Small intestine (tissue), 7 donors: ENCODE measurements at regions not wholly inside any gene's neighbourhood (a gene's known extent, or its start where the extent isn't known, plus 50 kb on each side); places are given as distances from the start of the nearest gene placed in this dataset.

Experiments used
- DNase-seq, 2 donors: peaks; one replicate each; pipeline versions ENCODE4 v3.0.0 to v3.0.0-alpha.2; 2013
- FAIRE-seq: peaks from 2 replicates; lab custom pipeline; 2012; peaks lifted over from hg19 to GRCh38; lab: Jason Lieb, UNC
- H3K27ac ChIP-seq, 3 donors: one replicate each; pipeline ENCODE4 v1.5.1; 2013; ENCODE audit warnings: low read length in 2 of 3, mild to moderate bottlenecking in 2 of 3, control low read depth in 1 of 3, inconsistent platforms in 1 of 3, low read depth in 1 of 3, moderate library complexity in 1 of 3
- H3K27me3 ChIP-seq, 3 donors: one replicate each; pipeline ENCODE4 v1.6.1; 2013; ENCODE audit warnings: low read length in 3 of 3, inconsistent platforms in 1 of 3; ENCODE audit not compliant: control insufficient read depth in 3 of 3, insufficient read depth in 3 of 3
- H3K36me3 ChIP-seq, 3 donors: one replicate each; pipeline ENCODE4 v1.6.1; 2013; ENCODE audit warnings: low read length in 3 of 3, inconsistent platforms in 1 of 3, low read depth in 1 of 3, mild to moderate bottlenecking in 1 of 3, moderate library complexity in 1 of 3; ENCODE audit not compliant: control insufficient read depth in 3 of 3, insufficient read depth in 2 of 3
- H3K4me1 ChIP-seq, 3 donors: one replicate each; pipeline ENCODE4 v1.6.1; 2013; ENCODE audit warnings: low read length in 2 of 3, inconsistent platforms in 1 of 3, low read depth in 1 of 3, mild to moderate bottlenecking in 1 of 3, moderate library complexity in 1 of 3; ENCODE audit not compliant: control insufficient read depth in 3 of 3, insufficient read depth in 2 of 3
- H3K4me3 ChIP-seq, 3 donors: one replicate each; pipeline ENCODE4 v1.5.1; 2013; ENCODE audit warnings: low read length in 3 of 3, control low read depth in 1 of 3, inconsistent platforms in 1 of 3, low read depth in 1 of 3, mild to moderate bottlenecking in 1 of 3, moderate library complexity in 1 of 3
- H3K9me3 ChIP-seq, 2 donors: one replicate each; pipeline ENCODE4 v1.6.1; 2013; ENCODE audit warnings: low read depth in 1 of 2, low read length in 1 of 2; ENCODE audit not compliant: control insufficient read depth in 2 of 2, insufficient read depth in 1 of 2
- WGBS, 3 donors: extraction: QIAGEN DNeasy Blood & Tissue Kit; methylation state at CpG; one replicate each; pipeline ENCODE4 v1.1.7; 2013; 5-methylcytosine and 5-hydroxymethylcytosine counted together
- donor health status: healthy with polysubstance abuse.
- donor health status: control.
- donor health status: control.
- donor health status: Bipolar disorder and iron deficiency.
- donor health status: healthy.

GRCh38 chr1:218743861-218744505 is 398.8 kb downstream of the TGFB2 start:
- DNase-seq (no peak), FAIRE-seq (no peak)
- peaks cover 0 to 16% of the 10 kb centered on the region in 2 donors for H3K9me3 ChIP-seq
- no peak overlapping the region for H3K4me3 ChIP-seq
- WGBS, 3 donors = 76 to 86% (median 85%) methylated on average over 4 of the region's 4 CpGs
- H3K4me1 ChIP-seq = no peaks in the 10 kb centered on the region
- no peaks in the 10 kb centered on the region for H3K36me3 ChIP-seq
- no peaks in the 10 kb centered on the region for H3K27me3 ChIP-seq
- H3K27ac ChIP-seq = no peak overlapping the region

GRCh38 chr1:218748071-218748470 is 402.9 kb downstream of the TGFB2 start:
- no peak overlapping the region for H3K4me3 ChIP-seq
- no peaks in the 10 kb centered on the region for H3K36me3 ChIP-seq
- FAIRE-seq = no peak
- no peaks in the 10 kb centered on the region for H3K27me3 ChIP-seq
- 87 to 91% (median 89%) methylated on average over 1 of the region's 1 CpG for WGBS, 3 donors
- H3K9me3 ChIP-seq = peaks cover 0 to 36% of the 10 kb centered on the region in 2 donors
- no peak for DNase-seq
- no peak overlapping the region for H3K27ac ChIP-seq
- H3K4me1 ChIP-seq = no peaks in the 10 kb centered on the region

- no peaks in the 10 kb centered on the region for H3K27me3 ChIP-seq
- WGBS, 3 donors = 90 to 95% (median 94%) methylated on average over 16 of the region's 16 CpGs
- H3K9me3 ChIP-seq = peaks cover 0 to 41% of the 10 kb centered on the region in 2 donors
- H3K27ac ChIP-seq = no peak overlapping the region
- no peak overlapping the region for H3K4me3 ChIP-seq
- H3K4me1 ChIP-seq = no peaks in the 10 kb centered on the region
- FAIRE-seq = no peak
- no peak for DNase-seq
- no peaks in the 10 kb centered on the region for H3K36me3 ChIP-seq
These were observed 405.3 kb downstream of the TGFB2 start for GRCh38 chr1:218750216-218750970.

- peaks cover 0 to 37% of the 10 kb centered on the region in 2 donors for H3K9me3 ChIP-seq
- no peaks in the 10 kb centered on the region for H3K27me3 ChIP-seq
- 85 to 91% (median 86%) methylated on average over 12 of the region's 12 CpGs for WGBS, 3 donors
- DNase-seq = no peak
- FAIRE-seq = no peak
- H3K4me1 ChIP-seq = no peaks in the 10 kb centered on the region
- H3K4me3 ChIP-seq = no peak overlapping the region
- no peaks in the 10 kb centered on the region for H3K36me3 ChIP-seq
- no peak overlapping the region for H3K27ac ChIP-seq
These were observed 406.2 kb downstream of the TGFB2 start for GRCh38 chr1:218751208-218751948.

- WGBS, 3 donors = 42 to 63% (median 55%) methylated on average over 3 of the region's 3 CpGs
- H3K4me1 ChIP-seq = no peaks in the 10 kb centered on the region
- H3K36me3 ChIP-seq = no peaks in the 10 kb centered on the region
- H3K27ac ChIP-seq = no peak overlapping the region
- DNase-seq = no peak
- no peak overlapping the region for H3K4me3 ChIP-seq
- peaks cover 0 to 37% of the 10 kb centered on the region in 2 donors for H3K9me3 ChIP-seq
- no peak for FAIRE-seq
- H3K27me3 ChIP-seq = no peaks in the 10 kb centered on the region
These were observed 407.0 kb downstream of the TGFB2 start for GRCh38 chr1:218752126-218752525.

GRCh38 chr1:218754477-218754876 is 409.3 kb downstream of the TGFB2 start:
- Histone ChIP-seq H3K9me3 (peaks cover 0 to 33% of the 10 kb centered on the region in 2 donors), H3K27ac (no peak overlapping the region), H3K4me1 (no peaks in the 10 kb centered on the region), H3K36me3 (no peaks in the 10 kb centered on the region), H3K4me3 (no peak overlapping the region), H3K27me3 (no peaks in the 10 kb centered on the region)
- FAIRE-seq (no peak), DNase-seq (no peak)
- WGBS, 3 donors = 75 to 84% (median 76%) methylated on average over 9 of the region's 9 CpGs

- Histone ChIP-seq H3K4me1 (no peaks in the 10 kb centered on the region), H3K27ac (no peak overlapping the region), H3K4me3 (no peak overlapping the region), H3K27me3 (no peaks in the 10 kb centered on the region), H3K36me3 (no peaks in the 10 kb centered on the region), H3K9me3 (peaks cover 0 to 30% of the 10 kb centered on the region in 2 donors)
- no peak for DNase-seq
- WGBS, 3 donors = 80 to 90% (median 86%) methylated on average over 3 of the region's 3 CpGs
- FAIRE-seq = no peak
These were observed 410.0 kb downstream of the TGFB2 start for GRCh38 chr1:218755128-218755527.

GRCh38 chr1:218759795-218760194 is 413.9 kb upstream of the LYPLAL1 start:
- no peaks in the 10 kb centered on the region for H3K4me1 ChIP-seq
- DNase-seq (no peak), FAIRE-seq (no peak)
- H3K9me3 ChIP-seq = peaks cover 0 to 4% of the 10 kb centered on the region in 2 donors
- H3K27me3 ChIP-seq = no peaks in the 10 kb centered on the region
- H3K36me3 ChIP-seq = no peaks in the 10 kb centered on the region
- WGBS, 3 donors = 73 to 88% (median 83%) methylated on average over 3 of the region's 3 CpGs
- no peak overlapping the region for H3K4me3 ChIP-seq
- no peak overlapping the region for H3K27ac ChIP-seq
